ENCODE measurements at regions not wholly inside any gene's neighbourhood (a gene's known extent, or its start where the extent isn't known, plus 50 kb on each side); places are given as distances from the start of the nearest gene placed in this dataset.
A peak's percentile ranks its signal among the peaks of the same experiment; 100 is the strongest.

DNA sequence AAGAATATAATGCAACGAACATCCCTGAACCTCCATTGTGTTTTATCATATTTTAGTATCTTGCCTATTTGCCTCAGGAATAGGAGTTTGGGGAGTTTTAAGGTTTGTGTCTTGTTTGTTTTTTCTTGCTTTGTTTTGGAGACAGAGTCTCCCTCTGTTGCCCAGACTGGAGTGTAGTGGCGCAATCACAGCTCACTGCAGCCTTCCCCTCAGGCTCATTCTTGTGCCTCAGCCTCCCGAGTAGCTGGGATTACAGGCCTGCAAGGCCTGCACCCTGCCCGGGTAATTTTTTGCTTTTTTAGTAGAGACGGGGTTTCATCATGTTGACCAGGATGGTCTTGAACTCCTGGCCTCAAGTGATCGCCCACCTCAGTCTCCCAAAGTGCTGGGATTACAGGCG is 63.3 kb upstream of the CARMIL1 start:
- WGBS, 2 donors, result 90% methylated on average over 7 of the region's 7 CpGs
- intact Hi-C loops (cut with DNase I; ENCODE audit: low total_unique reads), result no loop called here
- TF ChIP-seq POLR2A (IDR thresholded peaks at IDR 0.05), result no peak
- TF ChIP-seq, protein P1, sequence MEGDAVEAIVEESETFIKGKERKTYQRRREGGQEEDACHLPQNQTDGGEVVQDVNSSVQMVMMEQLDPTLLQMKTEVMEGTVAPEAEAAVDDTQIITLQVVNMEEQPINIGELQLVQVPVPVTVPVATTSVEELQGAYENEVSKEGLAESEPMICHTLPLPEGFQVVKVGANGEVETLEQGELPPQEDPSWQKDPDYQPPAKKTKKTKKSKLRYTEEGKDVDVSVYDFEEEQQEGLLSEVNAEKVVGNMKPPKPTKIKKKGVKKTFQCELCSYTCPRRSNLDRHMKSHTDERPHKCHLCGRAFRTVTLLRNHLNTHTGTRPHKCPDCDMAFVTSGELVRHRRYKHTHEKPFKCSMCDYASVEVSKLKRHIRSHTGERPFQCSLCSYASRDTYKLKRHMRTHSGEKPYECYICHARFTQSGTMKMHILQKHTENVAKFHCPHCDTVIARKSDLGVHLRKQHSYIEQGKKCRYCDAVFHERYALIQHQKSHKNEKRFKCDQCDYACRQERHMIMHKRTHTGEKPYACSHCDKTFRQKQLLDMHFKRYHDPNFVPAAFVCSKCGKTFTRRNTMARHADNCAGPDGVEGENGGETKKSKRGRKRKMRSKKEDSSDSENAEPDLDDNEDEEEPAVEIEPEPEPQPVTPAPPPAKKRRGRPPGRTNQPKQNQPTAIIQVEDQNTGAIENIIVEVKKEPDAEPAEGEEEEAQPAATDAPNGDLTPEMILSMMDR (IDR thresholded peaks at IDR 0.05), result no peak
- H3K9me3 ChIP-seq, result no peaks in the 10 kb centered on the region
- H3K4me3 ChIP-seq, result peak overlapping the region in 1 of 2 donors; percentile 6
- no peaks in the 10 kb centered on the region for H3K4me1 ChIP-seq
- no peaks in the 10 kb centered on the region for H3K27me3 ChIP-seq
- H3K27ac ChIP-seq, result no peak overlapping the region
- no peaks in the 10 kb centered on the region for H3K36me3 ChIP-seq (ENCODE audit: low read depth, missing control alignments)
- no peak for DNase-seq

DNA sequence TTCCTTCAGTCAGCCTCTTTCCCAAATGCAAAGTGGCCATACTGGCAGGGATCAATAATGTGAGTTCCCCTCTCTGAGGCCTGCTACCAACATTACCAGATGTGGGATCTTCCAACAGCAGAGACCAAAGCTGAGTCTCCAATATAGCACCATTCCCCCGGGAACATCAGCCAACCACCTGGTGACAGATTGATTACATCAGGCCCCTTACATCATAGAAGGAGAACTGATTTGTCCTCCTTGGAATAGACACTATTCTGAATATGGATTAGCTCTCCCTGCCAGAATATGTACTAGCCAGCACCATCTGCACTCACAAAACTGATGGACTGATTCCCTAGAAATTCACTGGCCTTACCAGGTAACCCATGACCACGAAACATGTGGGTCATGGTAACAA is 61.9 kb upstream of the CARMIL1 start:
- TF ChIP-seq, protein P1 (IDR thresholded peaks at IDR 0.05), result no peak
- TF ChIP-seq POLR2A (IDR thresholded peaks at IDR 0.05), result no peak
- Histone ChIP-seq H3K27me3 (no peaks in the 10 kb centered on the region), H3K27ac (no peak overlapping the region), H3K4me3 (no peak overlapping the region), H3K9me3 (no peaks in the 10 kb centered on the region), H3K4me1 (no peaks in the 10 kb centered on the region), H3K36me3 (ENCODE audit: low read depth, missing control alignments) (no peaks in the 10 kb centered on the region)
- 79 to 100% methylated on average over 2 of the region's 2 CpGs for WGBS, 2 donors
- intact Hi-C loops (cut with DNase I; ENCODE audit: low total_unique reads), result no loop called here
- no peak for DNase-seq

DNA sequence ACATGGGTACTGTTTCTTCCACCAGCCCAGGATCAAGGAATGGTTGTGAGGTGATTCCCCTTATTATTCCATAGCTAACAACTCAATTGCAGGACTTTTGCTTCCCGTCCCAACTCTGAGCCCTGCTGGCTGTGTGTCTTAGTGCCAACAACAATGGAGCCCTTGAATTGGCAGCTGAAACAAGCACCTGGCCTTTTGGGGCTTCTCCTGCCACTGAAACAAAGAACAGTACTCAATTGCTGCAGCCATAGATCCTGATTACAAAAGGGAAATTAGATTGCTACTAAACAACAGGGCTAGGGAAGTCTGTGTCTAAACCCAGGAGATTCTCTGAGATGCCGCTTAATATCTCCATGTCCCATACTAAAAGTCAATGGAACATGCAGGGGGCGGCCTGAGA is 61.3 kb upstream of the CARMIL1 start:
- TF ChIP-seq, protein P1 (IDR thresholded peaks at IDR 0.05), result no peak
- TF ChIP-seq POLR2A (IDR thresholded peaks at IDR 0.05), result no peak
- Histone ChIP-seq H3K27me3 (no peaks in the 10 kb centered on the region), H3K4me1 (no peaks in the 10 kb centered on the region), H3K9me3 (no peaks in the 10 kb centered on the region), H3K4me3 (peak overlapping the region in 1 of 2 donors; percentile 8), H3K36me3 (ENCODE audit: low read depth, missing control alignments) (no peaks in the 10 kb centered on the region), H3K27ac (no peak overlapping the region)
- DNase-seq, result no peak
- WGBS, 2 donors, result 57 to 79% methylated on average over 3 of the region's 3 CpGs
- intact Hi-C loops (cut with DNase I; ENCODE audit: low total_unique reads), result no loop called here

DNA sequence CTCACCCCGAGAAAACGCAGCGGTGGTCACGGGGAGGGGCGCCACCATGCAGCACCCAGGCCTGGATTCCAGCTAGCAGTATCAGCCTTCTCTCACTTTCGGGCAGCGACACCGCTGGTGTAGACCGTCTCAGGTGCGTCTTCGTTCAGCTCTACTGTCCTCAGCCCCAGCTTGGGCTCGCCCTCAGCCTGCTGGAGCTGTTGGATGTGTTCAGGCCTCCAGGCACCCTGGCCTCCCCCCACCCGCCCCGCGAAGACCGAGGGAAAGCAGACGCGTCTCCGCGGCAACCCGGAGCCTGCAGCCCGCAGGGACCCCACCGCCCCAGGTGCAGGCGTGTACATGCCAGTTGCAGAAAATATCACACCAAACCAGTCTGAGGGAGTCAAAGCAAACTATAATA is 60.8 kb upstream of the CARMIL1 start:
- H3K4me3 ChIP-seq, result peak overlapping the region in 1 of 2 donors; percentile 8
- no peak for DNase-seq
- intact Hi-C loops (cut with DNase I; ENCODE audit: low total_unique reads), result no loop called here
- TF ChIP-seq, protein P1 (IDR thresholded peaks at IDR 0.05), result no peak
- no peak for TF ChIP-seq POLR2A (IDR thresholded peaks at IDR 0.05)
- no peaks in the 10 kb centered on the region for H3K27me3 ChIP-seq
- 69 to 80% methylated on average over 13 to 24 of the region's 24 CpGs for WGBS, 2 donors
- no peaks in the 10 kb centered on the region for H3K9me3 ChIP-seq
- no peaks in the 10 kb centered on the region for H3K36me3 ChIP-seq (ENCODE audit: low read depth, missing control alignments)
- H3K4me1 ChIP-seq, result peaks cover 1% of the 10 kb centered on the region
- no peak overlapping the region for H3K27ac ChIP-seq

DNA sequence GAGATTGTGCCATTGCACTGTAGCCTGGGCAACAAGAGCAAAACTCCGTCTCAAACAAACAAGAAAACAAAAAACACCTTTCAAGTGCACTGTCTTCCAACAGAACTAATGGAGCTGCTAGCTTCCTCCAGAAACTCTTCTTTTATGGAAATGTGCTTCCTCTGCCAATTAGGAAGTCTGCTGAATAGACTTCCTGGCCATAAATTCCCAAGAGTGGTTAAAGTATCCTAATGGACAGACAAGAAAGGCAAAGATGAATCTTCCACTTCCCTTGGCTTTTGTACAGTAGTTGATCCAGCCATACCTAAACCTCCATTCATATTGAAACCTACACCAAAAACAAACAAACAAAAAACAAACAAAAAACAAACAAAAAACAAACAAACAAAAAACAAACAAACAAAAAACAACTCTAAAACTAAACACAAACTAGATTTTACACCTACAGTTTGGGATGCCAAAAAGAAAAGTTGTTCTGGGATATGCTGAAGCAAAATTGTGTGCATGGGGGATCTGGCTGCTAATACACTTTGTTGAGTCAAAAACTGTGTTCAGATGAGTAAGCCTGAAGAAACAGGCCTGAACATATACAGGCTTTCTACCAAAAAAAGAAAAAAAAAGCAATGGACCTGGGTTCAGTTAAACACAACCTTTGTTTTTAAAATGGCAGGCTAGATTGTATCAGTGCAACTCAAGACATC is 59.8 kb upstream of the CARMIL1 start:
- H3K4me3 ChIP-seq, result no peak overlapping the region
- WGBS, 2 donors, result 0% methylated on average over 1 of the region's 1 CpG
- DNase-seq, result no peak
- H3K27me3 ChIP-seq, result no peaks in the 10 kb centered on the region
- H3K9me3 ChIP-seq, result no peaks in the 10 kb centered on the region
- TF ChIP-seq POLR2A (IDR thresholded peaks at IDR 0.05), result no peak
- TF ChIP-seq, protein P1 (IDR thresholded peaks at IDR 0.05), result no peak
- no peaks in the 10 kb centered on the region for H3K36me3 ChIP-seq (ENCODE audit: low read depth, missing control alignments)
- H3K4me1 ChIP-seq, result peaks cover 7% of the 10 kb centered on the region
- intact Hi-C loops (cut with DNase I; ENCODE audit: low total_unique reads), result no loop called here
- no peak overlapping the region for H3K27ac ChIP-seq
